Astrocyte of the spinal cord (primary cell): ENCODE measurements at regions not wholly inside any gene's neighbourhood (a gene's known extent, or its start where the extent isn't known, plus 50 kb on each side); places are given as distances from the start of the nearest gene placed in this dataset.
"Not testable (repeated sequence)": the region's sequence is repeated elsewhere in the genome, so short reads cannot be mapped to it uniquely, and the experiment has no call there.

Source experiments
- DNase-seq: peaks from one replicate; pipeline ENCODE4 v3.0.0; 2011; ENCODE audit warnings: low read depth, low spot score
- H3K4me3 ChIP-seq: 2 replicates; pipeline ENCODE4 v1.5.1; 2011; ENCODE audit warnings: low read depth, mild to moderate bottlenecking, low read length, moderate library complexity
- CTCF ChIP-seq: IDR thresholded peaks from 2 replicates; pipeline ENCODE4 v1.5.1; 2012; ENCODE audit warnings: low read depth, mild to moderate bottlenecking, low read length, inconsistent platforms
- in situ Hi-C: cut with HindIII; loops from 2 replicates; pipeline ENCODE4 v1.10.0; 2017; ENCODE audit warnings: low sequenced_read_pairs

DNA sequence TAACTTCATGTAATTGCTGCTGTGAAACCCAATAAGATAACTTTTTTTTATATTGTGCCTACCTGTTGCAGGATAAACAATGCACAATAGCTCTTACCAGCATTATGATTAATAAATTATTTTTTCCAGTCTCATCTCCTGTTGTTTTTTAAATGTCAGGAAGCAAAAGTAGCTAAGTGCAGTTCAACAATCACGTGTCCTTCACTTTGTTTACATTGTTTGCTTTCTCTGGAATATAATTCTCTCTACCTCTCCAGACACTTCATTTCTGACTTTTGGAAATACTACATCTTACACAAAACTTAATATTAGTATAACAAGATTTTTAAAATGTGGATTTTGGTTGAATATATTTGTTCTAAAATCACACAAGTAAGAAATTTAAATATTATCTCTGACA lies 1359.4 kb downstream of the SLITRK1 start:
- TF ChIP-seq CTCF = no peak
- in situ Hi-C loops = no loop called here
- DNase-seq = no peak
- no peak overlapping the region for H3K4me3 ChIP-seq

DNA sequence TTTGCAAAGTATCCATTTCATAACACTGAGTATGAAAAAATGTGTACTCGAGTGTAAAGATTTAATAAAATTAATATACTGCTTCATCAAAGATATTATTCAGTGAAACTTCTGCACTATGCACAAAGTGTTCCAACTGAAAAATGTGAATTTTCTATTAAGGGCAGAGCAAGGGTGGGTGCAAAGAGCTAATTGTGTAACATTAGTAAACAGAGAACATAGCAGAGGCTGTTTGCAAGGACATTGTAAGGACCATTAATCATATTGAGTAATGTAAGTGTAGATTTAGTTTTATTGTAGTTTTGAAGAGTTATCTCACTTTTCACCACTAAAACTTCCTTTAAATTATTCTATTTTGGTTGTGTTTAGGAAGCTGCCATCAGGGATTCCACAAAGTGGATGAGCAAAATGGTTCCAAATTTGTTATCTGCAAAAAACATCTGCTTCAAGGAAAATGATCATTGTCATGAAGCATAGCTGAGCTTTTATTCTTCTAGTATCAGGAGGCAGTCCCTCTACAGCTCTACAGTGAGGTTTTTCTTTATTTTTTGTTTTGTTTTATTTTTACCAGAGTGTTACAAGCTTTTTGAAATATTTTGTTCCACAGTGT lies 1375.4 kb downstream of the SLITRK1 start:
- in situ Hi-C loops = no loop called here
- H3K4me3 ChIP-seq = no peak overlapping the region
- no peak for TF ChIP-seq CTCF
- no peak for DNase-seq

DNA sequence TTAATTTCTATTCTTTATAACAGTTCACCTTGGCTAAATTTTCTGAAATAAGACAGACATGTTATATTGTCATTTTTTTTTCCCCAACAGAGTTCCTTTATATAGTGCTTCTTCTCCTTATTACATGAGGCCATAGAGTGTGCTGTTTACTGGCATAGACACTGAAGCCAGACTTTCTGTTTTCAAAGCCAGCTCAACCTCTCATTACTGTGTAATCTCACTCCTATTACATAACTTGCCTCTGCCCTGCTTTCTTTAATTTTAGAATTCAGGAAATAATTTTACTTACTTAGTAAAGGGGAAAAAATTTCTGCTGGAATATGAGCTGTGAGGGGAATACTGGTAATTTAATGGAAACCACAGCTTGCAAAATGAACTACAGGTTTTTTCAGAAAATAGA lies 1380.4 kb downstream of the SLITRK1 start:
- in situ Hi-C loops = no loop called here
- DNase-seq = no peak
- H3K4me3 ChIP-seq = no peak overlapping the region
- no peak for TF ChIP-seq CTCF

GRCh38 chr13:82480415-82480814 lies 1401.9 kb downstream of the SLITRK1 start:
- no peak for DNase-seq
- in situ Hi-C loops = no loop called here

GRCh38 chr13:82477436-82477835 lies 1404.8 kb downstream of the SLITRK1 start:
- no peak overlapping the region for H3K4me3 ChIP-seq
- DNase-seq = no peak
- in situ Hi-C loops = no loop called here
- no peak for TF ChIP-seq CTCF

More at GRCh38 chr13:82480415-82480814, 1401.9 kb downstream of the SLITRK1 start:
- no peak overlapping the region for H3K4me3 ChIP-seq
- peak; percentile 22 for TF ChIP-seq CTCF

DNA sequence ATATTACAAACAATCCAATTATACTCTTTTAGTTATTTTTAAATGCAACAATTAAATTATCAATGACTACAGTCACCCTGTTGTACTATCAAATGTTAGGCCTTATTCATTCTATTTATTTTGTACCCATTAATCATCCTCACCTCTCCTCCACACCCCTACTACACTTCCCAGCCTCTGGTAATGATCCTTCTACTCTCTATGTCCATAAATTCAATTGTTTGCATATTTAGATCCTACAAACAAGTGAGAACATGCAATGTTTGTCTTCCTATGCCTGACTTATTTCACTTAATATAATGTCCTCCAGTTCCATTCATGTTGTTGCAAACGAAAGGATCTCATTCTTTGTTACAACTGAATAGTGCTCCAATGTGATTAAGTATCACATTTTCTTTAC lies 1414.6 kb downstream of the SLITRK1 start:
- TF ChIP-seq CTCF = no peak
- H3K4me3 ChIP-seq = no peak overlapping the region
- in situ Hi-C loops = no loop called here
- no peak for DNase-seq

GRCh38 chr13:82459575-82459974 lies 1422.7 kb downstream of the SLITRK1 start:
- H3K4me3 ChIP-seq, DNase-seq, in situ Hi-C loops: not testable (repeated sequence)
